ENCODE measurements at regions not wholly inside any gene's neighbourhood (a gene's known extent, or its start where the extent isn't known, plus 50 kb on each side); places are given as distances from the start of the nearest gene placed in this dataset.

GRCh38 chr2:166758956-166759355 lies 129.3 kb upstream of the XIRP2 start:
- WGBS, 2 experiments (ENCODE audit: extremely low coverage in 2 of 2, insufficient read length in 1 of 2) = no CpG with 5 or more reads among the region's 4 CpGs

More at GRCh38 chr2:166758956-166759355, 129.3 kb upstream of the XIRP2 start:
- ATAC-seq (ENCODE audit: low read depth) (no peak), DNase-seq (no peak)
- Histone ChIP-seq H2AFZ (replicated peaks; ENCODE audit: low read length, poor library complexity) (no peak overlapping the region), H3K9ac (ENCODE audit: low read depth, low read length) (no peak overlapping the region), H4K5ac (ENCODE audit: low read depth, low read length) (no peak overlapping the region), H2AK9ac (replicated peaks; ENCODE audit: low read depth, low read length, poor library complexity) (no peak overlapping the region), H2BK20ac (ENCODE audit: low read depth, low read length) (no peak overlapping the region), H3K14ac (replicated peaks; ENCODE audit: low read depth, low read length) (no peak overlapping the region), H2AK5ac (ENCODE audit: low read depth, low read length) (no peak overlapping the region), H4K8ac (ENCODE audit: low read depth in 2 of 2, low read length in 2 of 2) (no peak overlapping the region), H3K27ac (ENCODE audit: insufficient read depth, low read length) (no peak overlapping the region), H3K4me1 (ENCODE audit: control insufficient read depth, insufficient read depth, low read length) (no peaks in the 10 kb centered on the region), H3K18ac (ENCODE audit: low read depth, low read length) (no peak overlapping the region), H3K9me1 (ENCODE audit: insufficient read depth, low read length) (no peaks in the 10 kb centered on the region), H3K27me3 (ENCODE audit: control insufficient read depth, insufficient read depth, low read length) (no peaks in the 10 kb centered on the region), H3K9me3 (ENCODE audit: control insufficient read depth, insufficient read depth, low read length) (no peaks in the 10 kb centered on the region), H3K56ac (ENCODE audit: extremely low read depth, insufficient read depth, low read length) (no peak overlapping the region), H3K4me3 (ENCODE audit: insufficient read depth, low read depth, low read length) (no peak overlapping the region), H3K36me3 (ENCODE audit: control insufficient read depth, insufficient read depth, low read length) (no peaks in the 10 kb centered on the region), H4K20me1 (ENCODE audit: insufficient read depth, low read length) (no peaks in the 10 kb centered on the region), H3K4me2 (ENCODE audit: low read depth, low read length) (no peak overlapping the region), H3K23ac (ENCODE audit: low read depth, low read length) (no peak overlapping the region), H2BK15ac (ENCODE audit: low read depth, low read length) (no peak overlapping the region), H2BK5ac (ENCODE audit: low read depth, low read length, poor library complexity, severe bottlenecking) (no peak overlapping the region), H3K79me1 (ENCODE audit: low read depth in 1 of 2, low read length in 2 of 2) (no peaks in the 10 kb centered on the region), H2BK120ac (ENCODE audit: low read depth, low read length) (no peak overlapping the region), H3K4ac (ENCODE audit: low read depth, low read length) (no peak overlapping the region), H4K91ac (ENCODE audit: insufficient read depth, low read depth, low read length) (no peak overlapping the region)
- ChIA-PET CTCF (no interaction called here), POLR2A (ENCODE audit: unreplicated experiment) (no interaction called here)
- in situ Hi-C loops (cut with MboI; ENCODE audit: low sequenced_read_pairs) (no loop called here), dilution Hi-C loops (cut with HindIII; ENCODE audit: low sequenced_read_pairs, unreplicated experiment) (no loop called here), intact Hi-C loops (cut with micrococcal nuclease) (no loop called here)
- BruUV-seq (replicated peaks) = no TSS peak
- TF ChIP-seq BHLHE40 (IDR thresholded peaks at IDR 0.05; ENCODE audit: low read depth, low read length) (no peak), FOS (IDR thresholded peaks at IDR 0.05; ENCODE audit: low read depth, low read length) (no peak), NFE2L2 (IDR thresholded peaks at IDR 0.05; ENCODE audit: low read depth, low read length) (no peak), RCOR1 (IDR thresholded peaks at IDR 0.05; ENCODE audit: insufficient replicate concordance, low read length) (no peak), MAFK (IDR thresholded peaks at IDR 0.05; ENCODE audit: low read depth, low read length) (no peak), MAZ (IDR thresholded peaks at IDR 0.05; ENCODE audit: borderline replicate concordance, low read depth, low read length) (no peak), SMC3 (IDR thresholded peaks at IDR 0.05; ENCODE audit: low read depth, low read length) (no peak), CEBPB (IDR thresholded peaks at IDR 0.05; ENCODE audit: low read depth, low read length) (no peak), RAD21 (IDR thresholded peaks at IDR 0.05; ENCODE audit: low read length) (no peak), CHD1 (IDR thresholded peaks at IDR 0.05; ENCODE audit: low read depth, low read length) (no peak), MXI1 (IDR thresholded peaks at IDR 0.05; ENCODE audit: borderline replicate concordance, low read depth, low read length) (no peak), RFX5 (IDR thresholded peaks at IDR 0.05; ENCODE audit: low read depth, low read length) (no peak), POLR2A (IDR thresholded peaks at IDR 0.05; ENCODE audit: low read depth, low read length) (no peak), USF2 (IDR thresholded peaks at IDR 0.05; ENCODE audit: low read depth, low read length) (no peak)
- TF ChIP-seq, protein P1, sequence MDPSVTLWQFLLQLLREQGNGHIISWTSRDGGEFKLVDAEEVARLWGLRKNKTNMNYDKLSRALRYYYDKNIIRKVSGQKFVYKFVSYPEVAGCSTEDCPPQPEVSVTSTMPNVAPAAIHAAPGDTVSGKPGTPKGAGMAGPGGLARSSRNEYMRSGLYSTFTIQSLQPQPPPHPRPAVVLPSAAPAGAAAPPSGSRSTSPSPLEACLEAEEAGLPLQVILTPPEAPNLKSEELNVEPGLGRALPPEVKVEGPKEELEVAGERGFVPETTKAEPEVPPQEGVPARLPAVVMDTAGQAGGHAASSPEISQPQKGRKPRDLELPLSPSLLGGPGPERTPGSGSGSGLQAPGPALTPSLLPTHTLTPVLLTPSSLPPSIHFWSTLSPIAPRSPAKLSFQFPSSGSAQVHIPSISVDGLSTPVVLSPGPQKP (IDR thresholded peaks at IDR 0.05; ENCODE audit: borderline replicate concordance, low read depth, low read length) = no peak
- TF ChIP-seq, protein P2, sequence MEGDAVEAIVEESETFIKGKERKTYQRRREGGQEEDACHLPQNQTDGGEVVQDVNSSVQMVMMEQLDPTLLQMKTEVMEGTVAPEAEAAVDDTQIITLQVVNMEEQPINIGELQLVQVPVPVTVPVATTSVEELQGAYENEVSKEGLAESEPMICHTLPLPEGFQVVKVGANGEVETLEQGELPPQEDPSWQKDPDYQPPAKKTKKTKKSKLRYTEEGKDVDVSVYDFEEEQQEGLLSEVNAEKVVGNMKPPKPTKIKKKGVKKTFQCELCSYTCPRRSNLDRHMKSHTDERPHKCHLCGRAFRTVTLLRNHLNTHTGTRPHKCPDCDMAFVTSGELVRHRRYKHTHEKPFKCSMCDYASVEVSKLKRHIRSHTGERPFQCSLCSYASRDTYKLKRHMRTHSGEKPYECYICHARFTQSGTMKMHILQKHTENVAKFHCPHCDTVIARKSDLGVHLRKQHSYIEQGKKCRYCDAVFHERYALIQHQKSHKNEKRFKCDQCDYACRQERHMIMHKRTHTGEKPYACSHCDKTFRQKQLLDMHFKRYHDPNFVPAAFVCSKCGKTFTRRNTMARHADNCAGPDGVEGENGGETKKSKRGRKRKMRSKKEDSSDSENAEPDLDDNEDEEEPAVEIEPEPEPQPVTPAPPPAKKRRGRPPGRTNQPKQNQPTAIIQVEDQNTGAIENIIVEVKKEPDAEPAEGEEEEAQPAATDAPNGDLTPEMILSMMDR (conservative IDR thresholded peaks at IDR 0.05; ENCODE audit: low read depth, low read length) = no peak
